ENCODE measurements at regions not wholly inside any gene's neighbourhood (a gene's known extent, or its start where the extent isn't known, plus 50 kb on each side); places are given as distances from the start of the nearest gene placed in this dataset.

GRCh38 chr12:39240587-39240986, 202.3 kb downstream of the KIF21A start:
- Histone ChIP-seq H3K9me3 (ENCODE audit: low read depth, low read length) (no peaks in the 10 kb centered on the region), H3K4me3 (no peak overlapping the region), H3K9ac (ENCODE audit: insufficient read length) (no peak overlapping the region), H3K27ac (no peak overlapping the region), H3K36me3 (ENCODE audit: insufficient read depth, low read length) (no peaks in the 10 kb centered on the region)
- TF ChIP-seq FOXP2 (optimal IDR thresholded peaks at IDR 0.05; ENCODE audit: control extremely low read depth, extremely low read length, insufficient read depth) (no peak), POLR2AphosphoS5 (IDR thresholded peaks at IDR 0.05; ENCODE audit: borderline replicate concordance, low read depth, low read length) (no peak), EZH2 (IDR thresholded peaks at IDR 0.05) (no peak)
- no peak for DNase-seq (ENCODE audit: low read depth, low spot score)

- Histone ChIP-seq H3K36me3 (ENCODE audit: insufficient read depth, low read length) (no peaks in the 10 kb centered on the region), H3K4me3 (no peak overlapping the region), H3K9me3 (ENCODE audit: low read depth, low read length) (no peaks in the 10 kb centered on the region), H3K27ac (no peak overlapping the region), H3K9ac (ENCODE audit: insufficient read length) (no peak overlapping the region)
- TF ChIP-seq FOXP2 (optimal IDR thresholded peaks at IDR 0.05; ENCODE audit: control extremely low read depth, extremely low read length, insufficient read depth) (no peak), EZH2 (IDR thresholded peaks at IDR 0.05) (no peak), POLR2AphosphoS5 (IDR thresholded peaks at IDR 0.05; ENCODE audit: borderline replicate concordance, low read depth, low read length) (no peak)
- DNase-seq (ENCODE audit: low read depth, low spot score): no peak
Measured at GRCh38 chr12:39239490-39240486, 203.1 kb downstream of the KIF21A start.

GRCh38 chr12:39237004-39237403, 205.9 kb downstream of the KIF21A start:
- Histone ChIP-seq H3K9me3 (ENCODE audit: low read depth, low read length) (no peaks in the 10 kb centered on the region), H3K9ac (ENCODE audit: insufficient read length) (no peak overlapping the region), H3K4me3 (no peak overlapping the region), H3K36me3 (ENCODE audit: insufficient read depth, low read length) (no peaks in the 10 kb centered on the region), H3K27ac (no peak overlapping the region)
- DNase-seq (ENCODE audit: low read depth, low spot score): no peak
- no peak for TF ChIP-seq POLR2AphosphoS5 (IDR thresholded peaks at IDR 0.05; ENCODE audit: borderline replicate concordance, low read depth, low read length)
- no peak for TF ChIP-seq EZH2 (IDR thresholded peaks at IDR 0.05)
- no peak for TF ChIP-seq FOXP2 (optimal IDR thresholded peaks at IDR 0.05; ENCODE audit: control extremely low read depth, extremely low read length, insufficient read depth)

GRCh38 chr12:39235990-39236767, 206.7 kb downstream of the KIF21A start:
- no peak overlapping the region for H3K9ac ChIP-seq (ENCODE audit: insufficient read length)
- no peak overlapping the region for H3K4me3 ChIP-seq
- TF ChIP-seq POLR2AphosphoS5 (IDR thresholded peaks at IDR 0.05; ENCODE audit: borderline replicate concordance, low read depth, low read length): no peak
- TF ChIP-seq FOXP2 (optimal IDR thresholded peaks at IDR 0.05; ENCODE audit: control extremely low read depth, extremely low read length, insufficient read depth): no peak
- TF ChIP-seq EZH2 (IDR thresholded peaks at IDR 0.05): no peak
- no peaks in the 10 kb centered on the region for H3K36me3 ChIP-seq (ENCODE audit: insufficient read depth, low read length)
- DNase-seq (ENCODE audit: low read depth, low spot score): no peak
- H3K9me3 ChIP-seq (ENCODE audit: low read depth, low read length): no peaks in the 10 kb centered on the region
- H3K27ac ChIP-seq: no peak overlapping the region

GRCh38 chr12:39230086-39230485, 212.8 kb downstream of the KIF21A start:
- DNase-seq (ENCODE audit: low read depth, low spot score): no peak
- no peaks in the 10 kb centered on the region for H3K9me3 ChIP-seq (ENCODE audit: low read depth, low read length)
- H3K36me3 ChIP-seq (ENCODE audit: insufficient read depth, low read length): no peaks in the 10 kb centered on the region
- no peak overlapping the region for H3K9ac ChIP-seq (ENCODE audit: insufficient read length)
- no peak overlapping the region for H3K27ac ChIP-seq
- H3K4me3 ChIP-seq: no peak overlapping the region
- TF ChIP-seq POLR2AphosphoS5 (IDR thresholded peaks at IDR 0.05; ENCODE audit: borderline replicate concordance, low read depth, low read length) (no peak), FOXP2 (optimal IDR thresholded peaks at IDR 0.05; ENCODE audit: control extremely low read depth, extremely low read length, insufficient read depth) (no peak), EZH2 (IDR thresholded peaks at IDR 0.05) (no peak)

GRCh38 chr12:39227218-39227617, 215.7 kb downstream of the KIF21A start:
- Histone ChIP-seq H3K27ac (no peak overlapping the region), H3K9ac (ENCODE audit: insufficient read length) (no peak overlapping the region), H3K36me3 (ENCODE audit: insufficient read depth, low read length) (no peaks in the 10 kb centered on the region), H3K4me3 (peak overlapping the region; percentile 47), H3K9me3 (ENCODE audit: low read depth, low read length) (no peaks in the 10 kb centered on the region)
- DNase-seq (ENCODE audit: low read depth, low spot score): peak; percentile 77
- TF ChIP-seq FOXP2 (optimal IDR thresholded peaks at IDR 0.05; ENCODE audit: control extremely low read depth, extremely low read length, insufficient read depth): no peak
- peak; percentile 15; the same call in 1 of the 2 replicates for TF ChIP-seq POLR2AphosphoS5 (IDR thresholded peaks at IDR 0.05; ENCODE audit: borderline replicate concordance, low read depth, low read length)
- no peak for TF ChIP-seq EZH2 (IDR thresholded peaks at IDR 0.05)

GRCh38 chr12:39224971-39225370, 217.9 kb downstream of the KIF21A start:
- Histone ChIP-seq H3K4me3 (no peak overlapping the region), H3K27ac (no peak overlapping the region), H3K36me3 (ENCODE audit: insufficient read depth, low read length) (no peaks in the 10 kb centered on the region), H3K9ac (ENCODE audit: insufficient read length) (no peak overlapping the region), H3K9me3 (ENCODE audit: low read depth, low read length) (no peaks in the 10 kb centered on the region)
- DNase-seq (ENCODE audit: low read depth, low spot score): no peak
- TF ChIP-seq FOXP2 (optimal IDR thresholded peaks at IDR 0.05; ENCODE audit: control extremely low read depth, extremely low read length, insufficient read depth): no peak
- no peak for TF ChIP-seq EZH2 (IDR thresholded peaks at IDR 0.05)
- no peak for TF ChIP-seq POLR2AphosphoS5 (IDR thresholded peaks at IDR 0.05; ENCODE audit: borderline replicate concordance, low read depth, low read length)

- TF ChIP-seq POLR2AphosphoS5 (IDR thresholded peaks at IDR 0.05; ENCODE audit: borderline replicate concordance, low read depth, low read length): no peak
- TF ChIP-seq EZH2 (IDR thresholded peaks at IDR 0.05): no peak
- no peak for TF ChIP-seq FOXP2 (optimal IDR thresholded peaks at IDR 0.05; ENCODE audit: control extremely low read depth, extremely low read length, insufficient read depth)
- Histone ChIP-seq H3K36me3 (ENCODE audit: insufficient read depth, low read length) (no peaks in the 10 kb centered on the region), H3K4me3 (no peak overlapping the region), H3K9me3 (ENCODE audit: low read depth, low read length) (0 out of 2 replicates have a peak, but pooled peaks cover 4% of the 10 kb centered on the region), H3K27ac (no peak overlapping the region), H3K9ac (ENCODE audit: insufficient read length) (no peak overlapping the region)
- DNase-seq (ENCODE audit: low read depth, low spot score): no peak
Measured at GRCh38 chr12:39205969-39206368, 237.0 kb downstream of the KIF21A start.

All from SK-N-MC (cell line).